DOHH2 (cell line): ENCODE measurements at regions not wholly inside any gene's neighbourhood (a gene's known extent, or its start where the extent isn't known, plus 50 kb on each side); places are given as distances from the start of the nearest gene placed in this dataset.

Experiments used
- CTCF ChIP-seq: fragments of 200-600 bp; sonication (generic); IDR thresholded peaks from one replicate; pipeline ENCODE4 v1.5.1; 2014; ENCODE audit warnings: antibody characterized with exemption, mild to moderate bottlenecking, low read depth, low read length; ENCODE audit not compliant: poor library complexity, severe bottlenecking
- EZH2phosphoT487 ChIP-seq: fragments of 200-600 bp; sonication (generic); IDR thresholded peaks from 2 replicates; pipeline ENCODE4 v1.6.1; 2017; ENCODE audit warnings: borderline replicate concordance, mild to moderate bottlenecking, antibody characterized with exemption, low read length, moderate library complexity, mixed read lengths

GRCh38 chr13:87295636-87296035 lies 375.5 kb upstream of the SLITRK5 start:
- TF ChIP-seq CTCF = no peak
- TF ChIP-seq EZH2phosphoT487 = no peak
